ENCODE measurements at regions not wholly inside any gene's neighbourhood (a gene's known extent, or its start where the extent isn't known, plus 50 kb on each side); places are given as distances from the start of the nearest gene placed in this dataset.
A peak's percentile ranks its signal among the peaks of the same experiment; 100 is the strongest.

GRCh38 chr1:43074709-43075108 is 97.4 kb downstream of the EBNA1BP2 start:
- DNase-seq (ENCODE audit: low spot score) (no peak), ATAC-seq (no peak)
- Histone ChIP-seq H4K20me1 (replicated peaks; ENCODE audit: insufficient read depth) (no peaks in the 10 kb centered on the region), H3K9me2 (ENCODE audit: insufficient read depth) (0 out of 2 replicates have a peak, but pooled peaks cover 4% of the 10 kb centered on the region), H3K79me2 (replicated peaks; ENCODE audit: insufficient read depth) (no peaks in the 10 kb centered on the region), H3F3A (replicated peaks; ENCODE audit: low read depth) (0 out of 2 replicates have a peak, but pooled peaks cover under 1% of the 10 kb centered on the region), H3K4me1 (ENCODE audit: insufficient read depth) (peaks cover 7% of the 10 kb centered on the region; the same call in 1 of the 2 replicates), H3K36me3 (ENCODE audit: insufficient read depth) (no peaks in the 10 kb centered on the region), H3K4me2 (no peak overlapping the region), H3K27me3 (ENCODE audit: insufficient read depth) (no peaks in the 10 kb centered on the region), H2AFZ (peak overlapping the region; percentile 5; the same call in 1 of the 2 replicates), H3K4me3 (no peak overlapping the region), H3K27ac (ENCODE audit: low read depth) (no peak overlapping the region)
- Mint-ChIP-seq H3K4me1 (peaks cover 20% of the 10 kb centered on the region), H3K36me3 (ENCODE audit: low read depth) (no peaks in the 10 kb centered on the region), H3K9me3 (no peaks in the 10 kb centered on the region; the same call in 2 of the 3 replicates), H3K27me3 (ENCODE audit: insufficient read depth, low read depth, poor library complexity) (peaks cover 2% of the 10 kb centered on the region), H3K27ac (no peak overlapping the region), H3K4me3 (no peak overlapping the region)
- TF ChIP-seq ZNF331 (CRISPR knock-in tag; IDR thresholded peaks at IDR 0.05; ENCODE audit: low read depth) (no peak), POLR2AphosphoS5 (IDR thresholded peaks at IDR 0.05; ENCODE audit: low read depth) (no peak)
- TF ChIP-seq, protein P1, sequence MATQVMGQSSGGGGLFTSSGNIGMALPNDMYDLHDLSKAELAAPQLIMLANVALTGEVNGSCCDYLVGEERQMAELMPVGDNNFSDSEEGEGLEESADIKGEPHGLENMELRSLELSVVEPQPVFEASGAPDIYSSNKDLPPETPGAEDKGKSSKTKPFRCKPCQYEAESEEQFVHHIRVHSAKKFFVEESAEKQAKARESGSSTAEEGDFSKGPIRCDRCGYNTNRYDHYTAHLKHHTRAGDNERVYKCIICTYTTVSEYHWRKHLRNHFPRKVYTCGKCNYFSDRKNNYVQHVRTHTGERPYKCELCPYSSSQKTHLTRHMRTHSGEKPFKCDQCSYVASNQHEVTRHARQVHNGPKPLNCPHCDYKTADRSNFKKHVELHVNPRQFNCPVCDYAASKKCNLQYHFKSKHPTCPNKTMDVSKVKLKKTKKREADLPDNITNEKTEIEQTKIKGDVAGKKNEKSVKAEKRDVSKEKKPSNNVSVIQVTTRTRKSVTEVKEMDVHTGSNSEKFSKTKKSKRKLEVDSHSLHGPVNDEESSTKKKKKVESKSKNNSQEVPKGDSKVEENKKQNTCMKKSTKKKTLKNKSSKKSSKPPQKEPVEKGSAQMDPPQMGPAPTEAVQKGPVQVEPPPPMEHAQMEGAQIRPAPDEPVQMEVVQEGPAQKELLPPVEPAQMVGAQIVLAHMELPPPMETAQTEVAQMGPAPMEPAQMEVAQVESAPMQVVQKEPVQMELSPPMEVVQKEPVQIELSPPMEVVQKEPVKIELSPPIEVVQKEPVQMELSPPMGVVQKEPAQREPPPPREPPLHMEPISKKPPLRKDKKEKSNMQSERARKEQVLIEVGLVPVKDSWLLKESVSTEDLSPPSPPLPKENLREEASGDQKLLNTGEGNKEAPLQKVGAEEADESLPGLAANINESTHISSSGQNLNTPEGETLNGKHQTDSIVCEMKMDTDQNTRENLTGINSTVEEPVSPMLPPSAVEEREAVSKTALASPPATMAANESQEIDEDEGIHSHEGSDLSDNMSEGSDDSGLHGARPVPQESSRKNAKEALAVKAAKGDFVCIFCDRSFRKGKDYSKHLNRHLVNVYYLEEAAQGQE (IDR thresholded peaks at IDR 0.05; ENCODE audit: unreplicated experiment), result no peak
- TF ChIP-seq, protein P2, sequence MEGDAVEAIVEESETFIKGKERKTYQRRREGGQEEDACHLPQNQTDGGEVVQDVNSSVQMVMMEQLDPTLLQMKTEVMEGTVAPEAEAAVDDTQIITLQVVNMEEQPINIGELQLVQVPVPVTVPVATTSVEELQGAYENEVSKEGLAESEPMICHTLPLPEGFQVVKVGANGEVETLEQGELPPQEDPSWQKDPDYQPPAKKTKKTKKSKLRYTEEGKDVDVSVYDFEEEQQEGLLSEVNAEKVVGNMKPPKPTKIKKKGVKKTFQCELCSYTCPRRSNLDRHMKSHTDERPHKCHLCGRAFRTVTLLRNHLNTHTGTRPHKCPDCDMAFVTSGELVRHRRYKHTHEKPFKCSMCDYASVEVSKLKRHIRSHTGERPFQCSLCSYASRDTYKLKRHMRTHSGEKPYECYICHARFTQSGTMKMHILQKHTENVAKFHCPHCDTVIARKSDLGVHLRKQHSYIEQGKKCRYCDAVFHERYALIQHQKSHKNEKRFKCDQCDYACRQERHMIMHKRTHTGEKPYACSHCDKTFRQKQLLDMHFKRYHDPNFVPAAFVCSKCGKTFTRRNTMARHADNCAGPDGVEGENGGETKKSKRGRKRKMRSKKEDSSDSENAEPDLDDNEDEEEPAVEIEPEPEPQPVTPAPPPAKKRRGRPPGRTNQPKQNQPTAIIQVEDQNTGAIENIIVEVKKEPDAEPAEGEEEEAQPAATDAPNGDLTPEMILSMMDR (conservative IDR thresholded peaks at IDR 0.05; ENCODE audit: low read depth in 2 of 2), result no peak
- TF ChIP-seq, protein P3, sequence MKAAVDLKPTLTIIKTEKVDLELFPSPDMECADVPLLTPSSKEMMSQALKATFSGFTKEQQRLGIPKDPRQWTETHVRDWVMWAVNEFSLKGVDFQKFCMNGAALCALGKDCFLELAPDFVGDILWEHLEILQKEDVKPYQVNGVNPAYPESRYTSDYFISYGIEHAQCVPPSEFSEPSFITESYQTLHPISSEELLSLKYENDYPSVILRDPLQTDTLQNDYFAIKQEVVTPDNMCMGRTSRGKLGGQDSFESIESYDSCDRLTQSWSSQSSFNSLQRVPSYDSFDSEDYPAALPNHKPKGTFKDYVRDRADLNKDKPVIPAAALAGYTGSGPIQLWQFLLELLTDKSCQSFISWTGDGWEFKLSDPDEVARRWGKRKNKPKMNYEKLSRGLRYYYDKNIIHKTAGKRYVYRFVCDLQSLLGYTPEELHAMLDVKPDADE (IDR thresholded peaks at IDR 0.05), result no peak

DNA sequence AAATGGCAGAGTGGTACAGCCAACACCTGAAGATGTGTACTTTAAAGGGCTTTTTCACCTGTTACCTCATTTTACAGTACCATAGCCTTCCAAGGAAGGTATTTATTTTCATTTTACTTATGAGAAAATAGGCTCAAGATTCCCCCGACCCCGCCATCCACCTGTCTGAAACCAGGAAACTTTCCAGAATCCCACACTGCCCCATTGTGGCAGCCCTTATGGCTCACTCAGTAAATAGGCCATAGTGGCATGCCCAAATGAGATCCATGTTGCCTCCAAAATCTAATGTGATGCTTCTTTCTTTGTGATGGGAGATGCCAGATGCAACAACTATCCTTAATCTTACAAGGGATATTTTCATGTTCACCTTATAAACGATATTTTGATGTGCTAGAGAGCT is 97.8 kb downstream of the EBNA1BP2 start:
- Histone ChIP-seq H3K4me1 (ENCODE audit: insufficient read depth) (peaks cover 11% of the 10 kb centered on the region; the same call in 1 of the 2 replicates), H2AFZ (no peak overlapping the region; the same call in 1 of the 2 replicates)
- peak; percentile 65 for DNase-seq (ENCODE audit: low spot score)

More for the DNA sequence above, 97.8 kb downstream of the EBNA1BP2 start:
- Histone ChIP-seq H3K36me3 (ENCODE audit: insufficient read depth) (no peaks in the 10 kb centered on the region), H3K79me2 (replicated peaks; ENCODE audit: insufficient read depth) (no peaks in the 10 kb centered on the region), H4K20me1 (replicated peaks; ENCODE audit: insufficient read depth) (no peaks in the 10 kb centered on the region), H3K9me2 (ENCODE audit: insufficient read depth) (0 out of 2 replicates have a peak, but pooled peaks cover 4% of the 10 kb centered on the region), H3K27ac (ENCODE audit: low read depth) (no peak overlapping the region), H3K4me2 (no peak overlapping the region), H3F3A (replicated peaks; ENCODE audit: low read depth) (0 out of 2 replicates have a peak, but pooled peaks cover 4% of the 10 kb centered on the region), H3K4me3 (no peak overlapping the region), H3K27me3 (ENCODE audit: insufficient read depth) (no peaks in the 10 kb centered on the region)
- TF ChIP-seq, protein P3 (IDR thresholded peaks at IDR 0.05), result no peak
- TF ChIP-seq, protein P2 (conservative IDR thresholded peaks at IDR 0.05; ENCODE audit: low read depth in 2 of 2), result peak; percentile 37 to 69
- TF ChIP-seq POLR2AphosphoS5 (IDR thresholded peaks at IDR 0.05; ENCODE audit: low read depth), result no peak
- Mint-ChIP-seq H3K36me3 (ENCODE audit: low read depth) (no peaks in the 10 kb centered on the region), H3K4me1 (peaks cover 25% of the 10 kb centered on the region), H3K27ac (no peak overlapping the region), H3K4me3 (no peak overlapping the region), H3K9me3 (no peaks in the 10 kb centered on the region; the same call in 2 of the 3 replicates), H3K27me3 (ENCODE audit: insufficient read depth, low read depth, poor library complexity) (peaks cover 2% of the 10 kb centered on the region)
- peak; percentile 56 for ATAC-seq
